GM18858 (cell line): ENCODE measurements at regions not wholly inside any gene's neighbourhood (a gene's known extent, or its start where the extent isn't known, plus 50 kb on each side); places are given as distances from the start of the nearest gene placed in this dataset.
"Not testable (repeated sequence)": the region's sequence is repeated elsewhere in the genome, so short reads cannot be mapped to it uniquely, and the experiment has no call there.

Experiments
- ATAC-seq: cut with Tn5 transposase; IDR thresholded peaks from one replicate; pipeline ENCODE4 v1.9.1; 2021; ENCODE audit not compliant: unreplicated experiment

DNA sequence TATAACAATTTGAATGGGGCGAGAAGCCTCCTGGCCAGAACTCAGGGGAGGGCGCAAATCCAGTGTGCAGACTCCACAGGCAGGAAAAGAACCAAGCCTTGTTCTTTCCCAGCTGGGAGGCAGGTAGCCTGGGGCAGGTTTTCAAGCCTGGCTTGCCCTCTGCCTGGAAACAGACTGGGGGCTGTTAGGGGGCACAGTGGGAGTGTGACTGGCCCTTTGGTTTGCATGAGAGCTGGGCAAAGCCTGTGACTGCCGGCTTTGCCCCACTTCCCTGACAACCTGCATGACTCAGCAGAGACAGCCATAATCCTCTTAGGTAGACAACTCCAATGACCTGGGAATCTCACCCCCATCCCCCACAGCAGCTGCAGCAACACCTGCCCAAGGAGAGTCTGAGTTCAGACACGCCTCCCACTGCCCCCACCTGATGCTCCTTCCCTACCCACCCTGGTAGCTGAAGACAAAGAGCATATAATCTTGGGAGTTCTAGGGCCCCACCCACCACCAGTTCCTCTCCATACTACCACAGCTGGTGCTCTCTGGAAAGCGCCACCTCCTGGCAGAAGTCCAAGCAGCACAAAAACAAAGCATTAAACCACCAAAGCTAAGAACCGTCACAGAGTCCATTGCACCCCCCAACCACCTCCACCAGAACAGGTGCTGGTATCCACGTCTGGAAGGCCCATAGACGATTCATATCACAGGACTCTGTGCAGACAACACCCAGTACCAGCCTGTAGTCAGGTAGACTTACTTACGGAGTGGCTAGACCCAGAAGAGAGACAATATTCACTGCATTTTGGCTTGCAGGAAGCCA lies 402.5 kb downstream of the STK39 start:
- ATAC-seq: no peak

DNA sequence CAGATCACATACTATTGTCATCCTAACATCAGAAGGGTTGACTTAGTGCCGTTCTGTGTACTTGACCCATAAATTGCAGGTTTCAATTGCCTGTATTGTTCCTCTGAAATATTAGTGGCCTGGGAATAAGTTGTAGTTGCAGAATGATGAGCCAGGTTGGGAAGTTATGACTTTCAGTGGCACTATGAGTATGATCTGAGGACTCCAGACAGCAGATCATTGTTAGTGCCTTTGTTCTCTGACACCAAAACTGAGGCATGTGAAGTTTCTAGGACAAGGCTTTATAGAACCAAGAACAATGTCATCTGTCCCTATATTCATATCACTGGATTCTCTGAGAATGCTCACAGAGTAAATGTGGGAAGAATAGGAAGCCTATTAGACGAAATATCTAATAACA lies 403.7 kb downstream of the STK39 start:
- no peak for ATAC-seq

DNA sequence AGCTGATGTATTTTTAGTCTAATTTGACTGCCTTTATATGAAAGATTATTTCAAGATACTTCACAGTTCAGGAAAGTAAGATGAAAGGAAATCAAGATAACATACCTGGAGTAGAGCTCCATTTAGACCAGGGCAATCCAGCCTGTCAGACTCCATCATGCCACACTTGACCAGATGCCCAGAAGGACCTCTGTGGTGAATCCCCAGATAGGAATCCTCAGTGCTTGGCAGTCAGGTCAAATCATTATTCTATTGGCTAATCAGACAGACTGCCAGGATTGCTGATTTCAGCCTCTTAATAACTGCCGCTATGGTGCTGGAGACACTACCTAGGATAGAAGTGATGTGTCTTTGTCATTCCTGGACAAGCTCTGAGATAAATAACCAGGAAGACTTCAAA lies 404.2 kb downstream of the STK39 start:
- no peak for ATAC-seq

DNA sequence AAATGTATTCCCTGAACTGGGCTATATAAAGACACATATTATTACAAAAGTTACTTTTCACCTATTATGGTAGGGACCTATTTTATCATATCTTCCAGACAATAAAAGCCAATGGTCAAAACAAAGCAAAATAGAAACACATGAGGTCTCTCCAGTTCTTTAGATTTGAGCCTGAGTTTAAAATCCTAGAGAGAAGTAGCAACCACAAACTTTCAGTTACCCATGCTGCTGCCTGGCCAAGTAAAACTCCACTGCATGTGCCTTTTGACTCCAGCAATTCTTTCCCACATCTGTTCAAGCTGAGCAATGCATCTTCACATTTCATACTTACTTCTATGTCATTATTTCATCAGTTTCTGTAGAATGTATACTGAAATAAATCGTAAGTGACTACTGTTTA lies 405.3 kb downstream of the STK39 start:
- no peak for ATAC-seq

DNA sequence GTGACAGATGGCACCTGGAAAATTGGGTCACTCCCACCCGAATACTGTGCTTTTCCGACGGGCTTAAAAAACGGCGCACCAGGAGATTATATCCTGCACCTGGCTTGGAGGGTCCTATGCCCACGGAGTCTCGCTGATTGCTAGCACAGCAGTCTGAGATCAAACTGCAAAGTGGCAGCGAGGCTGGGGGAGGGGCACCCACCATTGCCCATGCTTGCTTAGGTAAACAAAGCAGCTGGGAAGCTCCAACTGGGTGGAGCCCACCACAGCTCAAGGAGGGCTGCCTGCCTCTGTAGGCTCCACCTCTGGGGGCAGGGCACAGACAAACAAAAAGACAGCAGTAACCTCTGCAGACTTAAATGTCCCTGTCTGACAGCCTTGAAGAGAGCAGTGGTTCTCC lies 412.1 kb downstream of the STK39 start:
- ATAC-seq: not testable (repeated sequence)

DNA sequence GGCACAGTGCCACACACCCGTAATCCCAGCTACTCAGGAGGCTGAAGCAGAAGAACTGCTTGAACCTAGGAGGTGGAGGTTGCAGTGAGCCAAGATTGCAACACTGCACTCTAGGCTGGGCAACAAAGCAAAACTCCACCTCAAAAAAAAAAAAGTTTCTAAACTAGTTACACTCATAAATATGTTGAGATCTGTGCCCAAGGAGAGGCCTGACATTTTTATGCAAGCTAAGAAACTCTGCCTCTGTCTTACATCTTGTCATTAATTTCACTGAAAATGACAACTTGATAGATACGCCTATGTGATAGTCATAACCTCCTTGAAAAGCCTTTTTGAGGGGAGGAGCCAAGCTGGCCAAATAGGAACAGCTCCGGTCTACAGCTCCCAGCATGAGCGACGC lies 412.7 kb downstream of the STK39 start:
- no peak for ATAC-seq

DNA sequence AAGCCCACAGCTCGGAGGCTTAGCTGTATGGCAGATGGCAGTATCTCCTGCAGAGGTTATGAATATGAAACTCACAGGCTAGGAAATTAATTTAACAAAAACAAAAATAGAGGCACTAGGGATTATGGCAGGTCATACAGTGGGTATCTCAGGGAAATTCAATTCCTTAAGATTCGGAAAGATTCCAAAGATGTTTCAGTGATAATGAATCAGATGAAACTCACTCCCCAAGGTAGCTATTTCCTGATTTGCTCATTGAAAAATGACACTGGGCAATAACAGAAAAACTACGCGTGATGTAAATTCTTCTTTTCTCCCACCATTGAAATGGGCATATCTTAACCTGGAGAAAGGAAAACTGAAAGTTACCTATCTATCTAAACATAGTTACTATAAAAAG lies 414.1 kb downstream of the STK39 start:
- no peak for ATAC-seq

DNA sequence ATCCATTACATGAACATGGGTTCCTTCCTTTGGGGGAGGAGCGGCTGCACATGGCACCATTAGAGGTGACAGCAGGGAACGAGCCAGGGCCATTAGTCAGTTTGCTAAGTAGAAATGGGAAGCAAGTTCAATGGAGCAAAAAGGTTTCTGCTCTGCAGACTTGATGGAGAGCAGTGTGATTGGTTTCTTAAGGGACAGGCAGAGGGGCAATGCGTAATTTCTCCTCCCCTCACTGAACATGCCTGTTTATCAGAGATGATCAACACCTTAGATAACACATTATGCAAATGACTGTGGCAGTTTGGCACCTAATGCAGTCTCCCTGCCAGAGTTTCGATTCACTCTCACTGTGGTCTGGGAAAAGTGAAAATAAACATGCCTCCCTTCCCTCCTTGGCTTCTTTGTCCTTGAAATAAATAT lies 414.5 kb downstream of the STK39 start:
- no peak for ATAC-seq

DNA sequence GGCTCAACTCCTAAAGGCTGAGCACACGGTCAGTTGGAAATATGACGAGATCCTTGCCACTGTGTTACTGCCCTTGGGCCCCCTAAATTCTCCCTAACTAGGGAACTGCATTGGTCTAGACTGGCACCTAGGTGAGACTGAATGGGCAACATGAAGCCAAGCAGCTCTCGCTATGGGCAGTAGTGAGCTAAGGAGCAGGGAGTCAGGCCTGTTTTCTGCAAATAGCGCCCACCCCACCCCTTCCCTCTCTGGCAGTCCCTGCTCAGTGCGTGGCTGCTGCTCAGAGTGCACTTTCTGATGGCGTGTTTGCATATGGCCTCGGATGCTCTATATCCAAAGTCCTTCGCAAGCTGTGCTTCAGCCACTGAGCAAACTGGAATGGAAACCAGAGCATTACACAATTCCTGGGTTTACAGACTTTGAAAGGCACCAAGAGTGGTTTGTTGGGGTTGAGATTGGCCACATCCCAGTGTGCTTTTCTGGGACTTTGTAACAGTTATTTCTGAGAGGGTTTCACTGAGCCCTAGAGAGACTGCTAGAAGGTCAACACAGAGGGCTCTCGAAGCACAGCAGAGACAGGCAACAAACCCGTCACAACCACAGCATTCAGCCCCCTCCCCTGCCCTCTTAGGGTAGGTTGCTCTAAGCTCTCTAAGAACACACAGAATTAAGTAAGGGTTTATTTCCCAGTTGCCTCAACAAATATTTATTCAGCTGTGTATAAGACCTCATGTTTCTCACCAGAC lies 419.9 kb downstream of the STK39 start:
- no peak for ATAC-seq

DNA sequence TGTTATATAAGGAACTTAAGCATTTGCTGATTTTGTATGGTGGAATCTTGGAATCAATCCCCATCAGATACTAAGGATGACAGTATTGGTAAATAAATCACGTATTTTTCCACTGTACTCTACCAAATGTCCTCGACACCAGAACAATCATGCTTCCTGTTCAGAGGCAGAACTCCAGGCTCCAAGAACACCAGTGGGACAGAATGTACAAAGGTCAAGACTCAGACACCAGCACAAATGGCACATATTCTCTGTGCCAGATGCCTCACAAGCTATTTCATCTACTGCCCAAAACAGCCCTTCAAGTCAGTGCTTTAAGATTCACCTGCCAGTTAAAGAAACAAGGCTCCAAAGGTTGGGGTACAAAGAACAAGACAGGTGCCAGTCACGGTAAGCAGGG lies 420.5 kb downstream of the STK39 start:
- no peak for ATAC-seq

DNA sequence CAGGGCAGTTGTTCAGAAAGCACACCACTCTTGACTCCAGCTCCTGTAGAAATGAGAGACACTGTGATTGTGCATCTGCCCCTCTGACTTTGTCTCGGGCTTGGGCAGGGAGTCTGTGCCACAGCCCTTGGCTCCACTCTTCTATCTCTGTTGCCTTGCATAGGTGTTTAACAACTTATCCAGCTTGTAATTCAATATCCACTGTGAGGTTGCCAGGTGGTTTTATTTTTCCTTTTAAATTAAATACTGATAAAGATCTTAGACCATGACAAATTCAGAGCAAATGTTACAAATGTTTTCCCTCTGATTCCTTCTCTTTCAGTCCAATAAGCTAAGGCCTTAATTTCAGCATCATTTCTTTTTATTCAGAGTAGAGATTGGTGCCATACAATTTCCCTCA lies 421.7 kb downstream of the STK39 start:
- no peak for ATAC-seq

DNA sequence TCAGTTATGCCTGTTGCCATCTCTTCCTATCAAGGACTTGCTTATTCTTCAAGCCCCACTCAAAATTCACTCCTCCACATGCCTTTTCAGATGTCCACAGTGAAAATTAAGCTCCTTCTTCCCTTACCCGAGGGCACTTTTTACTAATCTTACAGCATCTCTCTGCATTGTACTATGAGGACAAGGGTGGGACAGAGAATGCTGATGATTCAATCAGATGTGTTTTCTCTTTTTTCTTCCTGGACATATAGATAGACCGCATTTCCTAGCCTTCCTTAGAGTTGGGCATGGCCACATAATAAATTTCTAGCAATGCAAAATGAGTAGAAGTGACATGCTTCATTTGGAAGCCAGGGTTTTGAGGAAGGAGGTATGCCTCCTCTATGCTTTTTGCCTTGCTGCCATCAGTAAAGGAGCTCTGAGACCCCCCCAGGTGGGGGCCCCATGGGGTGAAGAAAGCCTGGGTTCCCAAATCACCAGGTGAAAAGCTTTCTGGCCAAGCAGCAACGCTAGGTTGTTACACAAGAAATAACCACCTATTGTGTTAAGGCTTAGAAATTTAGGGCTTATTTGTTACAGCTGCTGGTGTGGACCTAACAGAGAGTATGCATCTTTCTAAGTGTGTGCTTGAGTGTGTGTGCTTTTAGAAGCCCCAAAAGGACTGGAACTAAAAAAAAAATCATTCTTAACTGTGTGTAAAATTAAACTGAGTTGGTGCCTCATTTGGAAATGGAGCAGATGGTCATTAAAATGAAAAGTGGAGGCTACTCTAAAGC lies 424.5 kb downstream of the STK39 start:
- ATAC-seq: no peak

DNA sequence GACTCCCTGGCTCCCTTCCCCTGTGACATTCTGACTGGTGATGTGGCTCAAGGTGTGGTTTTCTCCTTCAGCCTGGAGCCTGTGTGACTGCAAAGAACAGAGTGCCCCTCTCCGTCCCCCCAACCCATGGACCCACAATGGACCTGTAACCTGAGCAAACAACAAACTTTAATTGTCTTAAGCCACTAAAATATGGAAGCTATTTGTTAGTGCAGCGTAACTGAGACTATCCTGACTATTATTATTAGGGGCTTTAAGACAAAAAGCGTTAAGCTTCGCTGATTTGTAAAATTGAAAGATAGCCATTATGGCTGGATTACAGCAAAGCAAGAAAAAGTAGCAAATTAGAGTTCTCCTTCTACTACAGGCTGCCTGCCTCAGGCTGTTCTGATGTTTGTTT lies 426.9 kb downstream of the STK39 start:
- no peak for ATAC-seq

DNA sequence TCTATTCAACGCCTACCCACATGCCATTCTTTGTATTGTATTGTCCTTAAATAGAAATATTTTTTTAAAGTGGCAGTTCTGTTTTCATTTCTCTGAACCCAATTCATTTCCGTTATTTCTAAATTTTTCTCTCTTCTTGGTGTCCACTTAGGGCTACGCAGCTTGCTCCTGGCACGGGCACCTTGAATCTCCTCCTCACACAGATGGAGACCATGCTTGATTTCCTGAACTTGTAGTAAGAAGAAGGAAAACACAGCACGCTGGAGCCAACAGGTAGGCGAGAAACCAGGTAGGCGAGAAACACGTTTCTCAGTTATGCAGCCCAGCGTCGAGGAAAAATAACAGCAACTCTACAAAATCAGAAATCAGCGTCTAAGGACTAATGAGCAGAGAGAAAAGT lies 428.9 kb downstream of the STK39 start:
- ATAC-seq: no peak

DNA sequence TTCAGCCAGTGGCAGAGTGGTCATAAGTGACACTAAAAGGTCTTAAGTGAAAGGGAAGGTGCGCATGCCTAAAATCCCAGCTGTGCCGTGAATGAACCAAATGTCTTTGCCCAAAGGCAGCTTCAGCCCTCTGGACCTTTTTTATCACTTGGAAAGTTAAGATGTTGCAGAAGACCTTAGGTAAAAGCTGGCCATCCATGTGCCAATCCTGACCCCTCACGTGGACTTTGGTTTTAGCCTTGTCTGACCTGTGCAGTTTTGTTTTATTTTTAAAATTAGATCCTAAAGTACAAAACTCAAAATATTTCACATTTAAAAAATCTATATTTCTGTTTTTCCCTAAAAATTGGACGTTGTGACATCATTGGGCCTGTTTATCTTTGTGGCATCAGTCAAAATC lies 429.5 kb downstream of the STK39 start:
- ATAC-seq: no peak

DNA sequence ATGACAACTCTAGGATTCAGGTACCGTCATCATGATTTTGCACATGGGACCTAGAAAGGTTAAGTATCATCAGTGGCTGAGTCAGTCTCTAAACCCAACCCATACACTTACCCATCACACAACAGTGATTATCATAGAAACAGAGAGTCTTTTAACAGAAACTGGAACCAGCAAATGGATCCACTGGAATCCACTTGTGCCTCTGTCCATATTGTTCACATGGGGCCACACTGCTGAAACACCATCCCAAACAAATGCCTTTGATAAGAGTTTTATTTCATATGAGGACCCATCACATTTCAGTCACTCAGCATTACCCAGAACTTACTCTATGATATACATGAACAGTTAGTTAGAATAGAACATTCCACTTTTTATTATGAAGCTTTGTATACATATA lies 430.0 kb downstream of the STK39 start:
- no peak for ATAC-seq

DNA sequence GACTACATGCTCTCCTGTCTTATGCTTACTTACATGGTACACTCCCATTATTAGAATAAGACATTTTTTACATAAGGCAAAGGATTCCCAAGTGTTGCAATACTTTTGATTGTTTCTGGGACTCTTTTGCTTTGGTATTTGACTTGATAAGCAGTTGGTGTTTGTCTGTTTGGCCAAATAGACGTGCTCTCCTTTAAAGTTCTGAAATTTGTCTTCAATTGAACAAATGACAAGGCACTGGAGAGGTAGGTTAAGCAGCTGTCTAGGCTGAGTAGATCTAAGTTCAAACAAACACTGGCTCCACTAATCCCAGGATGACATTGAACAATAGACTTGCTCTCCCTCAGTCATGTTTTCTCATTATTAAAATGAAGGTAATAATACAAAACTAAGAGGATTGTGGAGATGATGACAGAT lies 430.5 kb downstream of the STK39 start:
- no peak for ATAC-seq

DNA sequence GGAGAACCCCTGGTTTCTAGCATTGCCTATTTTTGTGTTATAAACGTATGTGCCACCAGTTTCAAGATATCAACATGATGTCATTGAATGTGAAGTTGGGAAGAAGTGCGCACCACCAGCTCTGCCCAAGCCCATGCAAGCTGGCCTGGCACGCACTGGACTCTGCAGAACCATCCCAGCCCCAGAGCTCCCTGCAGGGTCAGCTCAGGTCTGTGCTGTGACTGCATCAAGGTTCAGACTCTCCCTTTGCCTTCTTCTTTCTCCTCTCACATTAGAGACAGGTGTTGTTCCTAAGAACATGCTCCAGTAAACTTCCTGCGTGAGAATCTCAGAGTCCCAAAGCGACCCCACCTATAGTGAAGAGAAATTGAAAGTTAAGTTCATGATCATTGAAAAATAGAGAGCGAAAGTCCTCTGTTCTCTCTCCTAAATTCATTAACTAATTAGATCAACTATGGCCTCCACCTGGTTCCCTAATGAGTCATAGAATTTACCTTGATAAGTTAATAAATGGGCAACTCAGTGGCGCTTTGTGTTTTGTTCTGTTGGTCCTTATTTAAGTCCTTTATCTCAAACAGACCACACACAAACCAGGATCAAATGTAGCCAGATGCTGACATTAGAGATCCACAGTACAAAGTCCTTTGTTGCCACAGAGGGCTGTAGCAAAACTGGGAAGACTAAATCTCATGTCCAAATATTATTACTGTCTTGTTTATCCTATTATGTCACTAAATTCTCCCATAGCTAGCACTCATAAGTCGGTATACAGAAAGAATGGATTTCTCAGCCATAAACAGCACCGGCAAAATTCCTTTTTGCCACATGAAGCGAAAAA lies 432.3 kb downstream of the STK39 start:
- no peak for ATAC-seq

DNA sequence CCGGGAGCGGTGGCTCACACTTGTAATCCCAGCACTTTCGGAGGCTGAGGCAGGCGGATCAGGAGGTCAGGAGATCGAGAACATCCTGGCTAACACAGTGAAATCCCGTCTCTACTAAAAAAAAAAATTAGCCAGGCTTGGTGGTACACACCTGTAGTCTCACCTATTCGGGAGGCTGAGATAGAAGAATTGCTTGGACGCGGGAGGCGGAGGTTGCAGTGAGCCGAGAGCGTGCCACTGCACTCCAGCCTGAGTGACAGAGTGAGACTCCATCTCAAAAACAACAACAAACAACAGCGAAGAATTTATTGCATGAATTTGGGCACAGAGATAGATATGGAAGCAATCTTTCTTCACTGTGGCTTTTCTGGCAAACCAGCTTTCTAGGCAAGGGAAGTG lies 432.9 kb downstream of the STK39 start:
- not testable (repeated sequence) for ATAC-seq

DNA sequence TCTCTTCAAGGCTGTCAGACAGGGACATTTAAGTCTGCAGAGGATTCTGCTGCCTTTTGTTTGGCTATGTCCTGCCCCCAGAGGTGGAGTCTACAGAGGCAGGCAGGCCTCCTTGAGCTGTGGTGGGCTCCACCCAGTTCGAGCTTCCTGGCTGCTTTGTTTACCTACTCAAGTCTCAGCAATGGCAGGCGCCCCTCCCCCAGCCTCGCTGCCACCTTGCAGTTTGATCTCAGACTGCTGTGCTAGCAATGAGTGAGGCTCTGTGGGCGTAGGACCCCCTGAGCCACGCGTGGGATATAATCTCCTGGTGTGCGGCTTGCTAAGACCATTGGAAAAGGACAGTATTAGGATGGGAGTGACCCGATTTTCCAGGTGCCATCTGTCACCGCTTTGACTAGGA lies 437.6 kb downstream of the STK39 start:
- not testable (repeated sequence) for ATAC-seq

DNA sequence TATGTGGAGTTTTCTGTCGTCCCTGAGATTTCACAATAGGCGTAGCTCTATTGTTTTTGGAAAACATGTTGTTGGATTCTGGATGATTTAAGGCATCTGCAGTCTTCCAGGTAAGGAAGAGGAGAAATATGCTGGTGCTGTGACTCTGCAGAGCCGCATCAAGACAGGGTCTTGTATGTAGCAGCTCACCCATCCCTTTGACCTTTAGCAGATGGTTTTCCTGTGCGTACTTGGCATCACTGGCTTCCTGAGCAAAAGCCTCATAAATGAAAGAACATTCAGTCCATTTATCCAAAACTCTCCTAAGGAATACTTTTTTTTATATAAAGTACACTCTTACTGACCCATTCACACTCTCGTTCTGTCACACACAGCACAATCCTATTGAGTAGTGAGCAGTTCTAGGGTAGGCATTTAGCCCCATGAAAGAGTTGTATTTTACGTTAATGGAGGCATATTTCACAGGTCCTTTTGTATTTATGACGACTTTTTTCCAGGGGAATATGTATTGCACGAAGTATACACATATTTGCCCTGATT lies 443.9 kb downstream of the STK39 start:
- ATAC-seq: no peak
